Jurkat, Clone E6-1 (cell line): ENCODE measurements at regions not wholly inside any gene's neighbourhood (a gene's known extent, or its start where the extent isn't known, plus 50 kb on each side); places are given as distances from the start of the nearest gene placed in this dataset.

ENCODE experiments used
- DNase-seq: peaks from one replicate; pipeline ENCODE4 v3.0.0-alpha.2; 2011; ENCODE audit warnings: low read depth, low spot score
- H3K4me3 ChIP-seq: 2 replicates; pipeline ENCODE4 v1.5.1; 2011; ENCODE audit warnings: mild to moderate bottlenecking, low read length, control low read depth, moderate library complexity

GRCh38 chr13:33577007-33577406 lies 240.9 kb upstream of the RFC3 start:
- DNase-seq: no peak
- no peak overlapping the region for H3K4me3 ChIP-seq

DNA sequence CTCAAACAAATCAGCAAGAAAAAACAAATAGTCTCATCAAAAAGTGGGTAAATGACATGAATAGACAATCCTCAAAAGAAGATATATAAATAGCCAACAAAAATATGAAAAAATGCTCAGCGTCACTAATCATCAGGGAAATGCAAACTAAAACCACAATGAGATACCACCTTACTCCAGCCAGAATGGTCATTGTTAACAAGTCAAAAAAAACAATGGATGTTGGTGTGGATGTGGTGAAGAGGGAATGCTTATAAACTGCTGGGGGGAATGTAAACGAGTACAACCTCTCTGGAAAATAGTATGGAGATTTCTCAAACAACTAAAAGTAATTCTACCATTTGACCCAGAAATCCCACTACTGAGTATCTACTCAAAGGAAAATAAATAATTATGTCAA lies 239.2 kb upstream of the RFC3 start:
- H3K4me3 ChIP-seq: no peak overlapping the region
- no peak for DNase-seq

DNA sequence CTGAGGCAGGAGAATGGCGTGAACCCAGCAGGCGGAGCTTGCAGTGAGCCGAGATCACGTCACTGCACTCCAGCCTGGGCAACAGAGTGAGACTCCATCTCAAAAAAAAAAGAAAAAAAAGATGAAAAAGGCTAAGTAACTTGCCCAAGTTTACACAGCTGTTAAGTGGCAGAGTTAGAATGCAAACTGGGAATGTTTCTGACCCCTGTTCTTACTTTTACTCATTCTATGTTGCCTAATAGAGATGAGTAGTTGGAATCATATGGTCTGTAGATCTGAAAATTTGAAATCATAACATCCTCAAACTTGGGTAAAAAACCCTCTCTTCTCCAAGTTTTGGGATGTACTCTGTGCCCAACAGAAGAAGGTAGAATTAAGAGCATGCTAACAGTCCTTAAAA lies 235.8 kb upstream of the RFC3 start:
- no peak for DNase-seq
- H3K4me3 ChIP-seq: no peak overlapping the region

GRCh38 chr13:33583398-33583797 lies 234.6 kb upstream of the RFC3 start:
- no peak overlapping the region for H3K4me3 ChIP-seq
- DNase-seq: no peak

DNA sequence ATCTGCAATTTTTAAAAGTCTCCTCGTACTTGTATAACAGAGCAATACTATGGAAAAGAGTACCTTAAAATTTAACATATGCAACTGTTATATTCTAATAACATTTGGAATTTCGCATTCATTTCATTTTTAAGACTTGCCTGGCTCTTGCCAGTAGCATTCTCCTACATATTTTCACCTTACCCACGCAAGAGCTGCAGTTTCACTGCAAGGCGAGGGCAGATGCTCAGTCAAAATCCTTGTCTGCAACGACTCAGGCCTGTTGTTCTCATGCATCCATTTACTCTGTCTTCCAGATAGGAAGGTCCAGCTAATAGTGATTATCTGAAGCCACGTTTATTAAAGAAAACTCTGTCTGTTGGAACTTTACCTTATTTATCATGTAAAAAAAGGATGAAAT lies 227.0 kb upstream of the RFC3 start:
- no peak for DNase-seq

GRCh38 chr13:33606692-33607091 lies 211.3 kb upstream of the RFC3 start:
- no peak for DNase-seq
- H3K4me3 ChIP-seq: no peak overlapping the region

More for the DNA sequence above, 227.0 kb upstream of the RFC3 start:
- no peak overlapping the region for H3K4me3 ChIP-seq

DNA sequence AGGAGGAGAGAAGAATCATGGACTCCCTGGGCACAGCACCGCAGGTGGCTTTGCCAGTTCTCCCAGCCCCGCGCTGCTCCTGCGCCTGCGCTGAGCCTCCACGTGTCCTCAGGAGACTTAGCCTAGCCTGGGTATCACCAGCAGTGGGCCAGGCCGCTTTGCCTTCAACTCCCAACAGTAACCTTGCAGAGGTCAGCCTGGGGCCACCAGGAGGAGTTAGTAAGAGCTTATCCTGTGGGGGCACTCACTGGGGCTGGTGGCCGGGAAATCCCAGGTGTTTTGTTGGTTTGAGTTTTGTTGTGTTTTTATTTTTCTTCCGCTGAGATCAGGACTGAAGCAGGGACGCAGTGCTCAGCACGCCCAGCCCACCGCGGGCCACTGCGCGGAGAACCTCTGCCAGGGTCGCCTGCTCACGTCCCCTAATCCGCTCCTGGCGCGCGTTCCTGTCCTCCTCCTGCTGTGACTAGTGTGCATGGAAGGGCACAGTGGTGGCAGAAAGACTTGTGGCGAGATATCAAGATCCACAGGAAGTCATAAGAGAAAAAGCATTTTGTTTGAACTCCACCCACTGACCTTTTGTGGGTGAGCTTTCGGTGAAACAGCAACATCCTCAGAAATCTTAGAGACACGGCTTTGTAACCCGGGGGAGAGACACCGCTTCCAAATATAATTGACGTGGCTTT lies 207.4 kb upstream of the RFC3 start:
- no peak overlapping the region for H3K4me3 ChIP-seq
- DNase-seq: peak; percentile 5

GRCh38 chr13:33611121-33611805 lies 206.7 kb upstream of the RFC3 start:
- H3K4me3 ChIP-seq: no peak overlapping the region
- DNase-seq: no peak

GRCh38 chr13:33612641-33613638 lies 205.0 kb upstream of the RFC3 start:
- H3K4me3 ChIP-seq: no peak overlapping the region
- DNase-seq: no peak

DNA sequence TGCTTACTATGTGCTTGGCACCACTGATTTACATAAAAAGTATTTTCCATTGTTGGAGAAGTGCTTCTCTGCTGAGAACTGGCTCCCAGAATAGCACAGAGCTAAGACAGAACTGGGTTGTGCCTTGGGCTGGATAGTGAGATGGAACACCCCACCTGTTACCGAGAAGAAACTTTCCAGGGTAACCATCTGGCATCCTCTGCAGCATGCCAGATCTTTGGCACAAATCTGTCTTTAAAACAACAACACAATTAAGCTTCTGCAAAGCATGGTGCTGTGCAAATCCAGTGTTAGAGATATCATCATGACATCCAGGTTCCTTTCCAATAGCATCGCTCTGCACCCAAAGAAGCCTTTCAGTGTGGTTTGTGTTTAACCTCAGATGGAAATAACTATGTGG lies 202.5 kb upstream of the RFC3 start:
- DNase-seq: no peak
- no peak overlapping the region for H3K4me3 ChIP-seq

DNA sequence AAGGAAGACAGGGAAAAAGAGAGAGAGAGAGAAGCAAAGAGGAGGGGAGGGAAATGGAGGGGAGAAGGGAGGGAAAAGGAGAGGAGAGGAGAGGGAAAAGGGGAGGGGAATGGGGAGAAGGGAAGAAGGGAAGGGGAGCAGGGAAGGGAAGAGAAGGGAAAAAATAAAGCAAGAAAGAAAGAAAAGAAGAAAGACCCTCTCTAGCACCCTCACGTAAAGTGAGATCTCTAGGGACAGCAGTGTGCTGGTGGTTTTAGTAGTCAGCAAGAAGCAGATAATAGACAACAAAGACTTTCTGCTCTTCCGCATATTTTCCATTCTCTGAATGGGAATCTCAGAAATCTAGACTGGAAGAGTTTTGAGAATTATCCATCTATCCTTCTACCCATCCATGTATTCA lies 201.8 kb upstream of the RFC3 start:
- no peak for DNase-seq
- H3K4me3 ChIP-seq: no peak overlapping the region

DNA sequence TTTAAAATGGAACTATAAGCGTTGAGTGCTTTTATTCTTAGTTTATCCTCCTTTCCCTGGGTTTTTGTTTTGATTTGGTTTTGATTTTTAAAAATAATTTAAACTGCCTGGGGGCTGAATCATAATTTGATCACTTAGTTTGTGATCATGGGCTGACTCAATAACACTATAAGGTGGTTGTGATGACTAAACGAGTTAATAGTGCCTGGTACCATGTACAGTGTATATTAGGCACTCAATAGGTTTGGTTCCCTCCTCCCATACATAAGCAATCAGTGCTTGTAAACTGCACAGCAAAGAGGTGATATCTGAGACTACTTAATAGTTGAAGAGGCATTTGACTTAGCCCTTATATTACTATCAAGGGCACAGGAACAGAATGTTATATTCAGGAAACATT lies 200.9 kb upstream of the RFC3 start:
- H3K4me3 ChIP-seq: no peak overlapping the region
- no peak for DNase-seq

DNA sequence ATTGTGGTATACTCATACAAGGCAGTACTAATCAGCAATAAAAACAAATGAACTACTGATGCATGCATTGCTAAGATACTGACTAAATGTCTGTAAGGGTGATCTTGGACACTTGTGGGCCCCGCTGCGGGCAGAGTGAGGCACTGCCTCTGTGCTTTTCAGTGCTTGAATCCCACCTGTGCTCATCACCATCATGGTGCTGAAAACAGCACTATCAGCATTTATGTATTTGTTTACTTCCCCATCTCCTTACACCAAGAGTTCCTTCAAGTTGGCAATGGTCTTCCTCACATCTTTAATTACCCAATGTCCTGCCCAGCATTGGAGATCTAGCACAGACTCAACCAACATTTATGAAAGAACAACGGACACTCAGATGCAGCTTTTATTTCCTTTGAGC lies 193.7 kb upstream of the RFC3 start:
- H3K4me3 ChIP-seq: no peak overlapping the region
- DNase-seq: no peak

- H3K4me3 ChIP-seq: no peak overlapping the region
- DNase-seq: no peak
Measured at GRCh38 chr13:33624740-33625139, 193.2 kb upstream of the RFC3 start.

- H3K4me3 ChIP-seq: no peak overlapping the region
- DNase-seq: no peak
Measured at GRCh38 chr13:33626407-33626806, 191.5 kb upstream of the RFC3 start.

DNA sequence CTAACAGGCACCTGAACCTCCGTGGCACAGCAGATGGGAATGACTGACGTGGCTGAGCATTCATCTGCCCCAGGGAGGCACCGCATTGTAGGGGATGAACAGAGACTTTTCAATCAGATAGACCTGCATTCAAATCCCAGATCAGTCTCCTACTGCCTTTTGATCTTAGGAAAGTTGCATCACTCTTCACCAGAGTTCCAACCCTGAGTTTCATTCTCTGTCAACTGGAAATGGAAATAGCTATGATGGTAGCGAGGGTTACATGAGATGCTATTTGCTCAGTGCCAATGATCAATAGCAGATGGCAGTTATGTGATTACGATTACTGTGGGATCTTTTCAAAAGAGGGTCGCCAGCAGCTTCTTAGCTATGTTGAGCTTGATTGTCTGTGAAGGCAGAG lies 189.3 kb upstream of the RFC3 start:
- H3K4me3 ChIP-seq: no peak overlapping the region
- DNase-seq: no peak

- no peak for DNase-seq
- H3K4me3 ChIP-seq: no peak overlapping the region
Measured at GRCh38 chr13:33629605-33630360, 188.2 kb upstream of the RFC3 start.

DNA sequence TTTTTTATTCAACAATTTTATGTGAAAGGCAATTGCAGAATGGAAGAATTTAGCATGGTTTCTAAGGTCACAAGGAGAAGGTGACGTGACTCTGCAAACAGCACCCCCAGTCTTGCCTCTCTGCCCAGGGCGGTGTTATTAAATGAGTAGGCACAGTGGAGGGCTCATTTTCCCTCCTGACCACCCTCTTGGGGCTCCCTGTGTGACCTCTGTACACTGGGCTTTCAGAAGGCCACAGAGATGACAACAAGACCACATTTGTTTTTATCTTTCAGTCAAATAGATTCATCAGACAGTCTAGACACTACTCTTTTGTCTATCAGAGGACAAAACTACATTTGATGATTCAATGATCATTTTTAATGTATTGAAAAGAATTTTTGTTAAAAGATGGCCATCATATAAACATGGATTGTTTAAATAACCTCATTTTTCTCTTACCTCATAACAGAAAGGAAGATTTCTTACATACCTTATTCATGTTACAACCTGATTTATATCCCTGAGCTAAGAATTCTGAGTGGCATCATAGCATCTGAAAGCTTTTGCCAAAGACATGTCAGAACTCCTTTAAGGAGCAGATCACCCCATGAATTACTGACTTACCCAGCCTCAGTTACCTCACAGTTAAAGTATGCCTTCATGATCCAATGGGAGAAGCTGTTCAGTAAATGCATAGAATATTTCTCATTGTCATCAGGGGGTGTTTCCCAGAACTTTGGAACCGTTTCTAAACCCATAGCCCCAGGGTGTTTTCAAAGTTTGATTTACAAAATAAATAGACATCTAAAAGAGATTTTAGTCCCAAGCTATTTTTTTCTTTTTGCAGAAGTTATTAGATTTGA lies 184.0 kb upstream of the RFC3 start:
- no peak overlapping the region for H3K4me3 ChIP-seq
- no peak for DNase-seq
